SK-N-SH (cell line): ENCODE measurements at regions not wholly inside any gene's neighbourhood (a gene's known extent, or its start where the extent isn't known, plus 50 kb on each side); places are given as distances from the start of the nearest gene placed in this dataset.

ENCODE experiments used
- CTCF ChIA-PET: fragments of 300-600, 350-600 bp; formaldehyde crosslinking; extraction: SDS; loops from one replicate; lab custom pipeline; 2021; lab: Yijun Ruan, JAX
- POLR2A ChIA-PET: fragments of 350-600 bp; sonication (Branson Sonifier 250); formaldehyde crosslinking; extraction: SDS; loops from one replicate; lab custom pipeline; 2020; ENCODE audit warnings: antibody characterized with exemption, inconsistent platforms; lab: Yijun Ruan, JAX
- DNase-seq: peaks from one replicate; pipeline ENCODE4 v3.0.0; 2012
- H2AFZ ChIP-seq: fragments of 200-600 bp; sonication (generic); 2 replicates; pipeline ENCODE4 v1.8.1; 2016; ENCODE audit warnings: antibody characterized with exemption, mild to moderate bottlenecking, low read depth
- H3F3A ChIP-seq: fragments of 200-600 bp; sonication (generic); replicated peaks from 2 replicates; pipeline ENCODE3; 2016; ENCODE audit warnings: antibody characterized with exemption, mild to moderate bottlenecking; ENCODE audit not compliant: insufficient read depth
- H3K27ac ChIP-seq, 2 experiments: fragments of 200-500 bp in 1 of 2; fragments of 200-600 bp in 1 of 2; sonication (Bioruptor generic) in 1 of 2; sonication (generic), shearing (Covaris generic) in 1 of 2; 2 replicates each; pipeline versions ENCODE4 v1.5.1 to v1.6.1; 2014 to 2016; ENCODE audit warnings: low read depth in 2 of 2, inconsistent platforms in 1 of 2, low read length in 1 of 2, mild to moderate bottlenecking in 1 of 2, mixed read lengths in 1 of 2
- H3K27me3 ChIP-seq: fragments of 200-600 bp; sonication (generic), shearing (Covaris generic); 2 replicates; pipeline ENCODE4 v1.6.1; 2016; ENCODE audit warnings: mixed run types; ENCODE audit not compliant: insufficient read depth
- H3K36me3 ChIP-seq, 2 experiments: fragments of 200-500 bp in 1 of 2; fragments of 200-600 bp in 1 of 2; sonication (Bioruptor generic) in 1 of 2; sonication (generic) in 1 of 2; replicated peaks in 1 of 2; 2 replicates each; pipeline versions ENCODE3 to v1.5.1; 2014 to 2016; ENCODE audit warnings: low read length in 1 of 2, mild to moderate bottlenecking in 1 of 2; ENCODE audit not compliant: insufficient read depth in 2 of 2, control insufficient read depth in 1 of 2
- H3K4me1 ChIP-seq, 2 experiments: fragments of 200-500 bp in 1 of 2; fragments of 200-600 bp in 1 of 2; sonication (Bioruptor generic) in 1 of 2; sonication (generic), shearing (Covaris generic) in 1 of 2; 2 replicates each; pipeline versions ENCODE4 v1.5.1 to v1.6.1; 2014 to 2016; ENCODE audit warnings: low read depth in 1 of 2, low read length in 1 of 2, mixed run types in 1 of 2; ENCODE audit not compliant: insufficient read depth in 2 of 2, control insufficient read depth in 1 of 2
- H3K4me2 ChIP-seq: fragments of 200-600 bp; sonication (generic), shearing (Covaris generic); 2 replicates; pipeline ENCODE4 v1.6.1; 2017; ENCODE audit warnings: mixed run types
- H3K4me3 ChIP-seq, 2 experiments: fragments of 200-500 bp in 1 of 2; fragments of 200-600 bp in 1 of 2; sonication (Bioruptor generic) in 1 of 2; sonication (generic), shearing (Covaris generic) in 1 of 2; 2 replicates each; pipeline versions ENCODE4 v1.5.1 to v1.8.1; 2014 to 2016; ENCODE audit warnings: low read depth in 2 of 2, inconsistent platforms in 1 of 2, low read length in 1 of 2, mild to moderate bottlenecking in 1 of 2, mixed read lengths in 1 of 2, moderate library complexity in 1 of 2
- H3K79me2 ChIP-seq: fragments of 200-600 bp; sonication (generic); 2 replicates; pipeline ENCODE4 v1.8.1; 2017; ENCODE audit warnings: mild to moderate bottlenecking; ENCODE audit not compliant: insufficient read depth
- H3K9ac ChIP-seq: fragments of 200-600 bp; sonication (generic); 2 replicates; pipeline ENCODE4 v1.6.1; 2017; ENCODE audit warnings: mixed run types
- H3K9me2 ChIP-seq: fragments of 200-600 bp; sonication (generic); 2 replicates; pipeline ENCODE4 v1.6.1; 2017; ENCODE audit warnings: mixed run types
- H3K9me3 ChIP-seq: fragments of 200-600 bp; sonication (generic); 2 replicates; pipeline ENCODE4 v1.6.1; 2017; ENCODE audit warnings: mixed run types, mild to moderate bottlenecking, moderate library complexity
- H4K20me1 ChIP-seq: fragments of 200-600 bp; sonication (generic); 2 replicates; pipeline ENCODE4 v1.6.1; 2017; ENCODE audit warnings: mild to moderate bottlenecking, mixed run types; ENCODE audit not compliant: insufficient read depth
- CHD2 ChIP-seq: fragments of 150-350 bp; IDR thresholded peaks from 2 replicates; pipeline ENCODE4 v1.6.1; 2018; ENCODE audit warnings: low read length; ENCODE audit not compliant: partially characterized antibody
- CTCF ChIP-seq: fragments of 200-600 bp; sonication (generic); IDR thresholded peaks from 2 replicates; pipeline ENCODE4 v1.6.1; 2017; ENCODE audit warnings: antibody characterized with exemption, mild to moderate bottlenecking, moderate library complexity
- EP300 ChIP-seq, 2 experiments: IDR thresholded peaks; 2 replicates each; pipeline versions ENCODE4 v1.4.0 to v1.6.1; 2012; ENCODE audit warnings: borderline replicate concordance in 1 of 2, low read depth in 1 of 2, low read length in 1 of 2
- EZH2phosphoT487 ChIP-seq: fragments of 200-600 bp; sonication (generic); IDR thresholded peaks from 2 replicates; pipeline ENCODE4 v1.6.1; 2017; ENCODE audit warnings: low read depth, mixed run types, mild to moderate bottlenecking, antibody characterized with exemption, moderate library complexity, borderline replicate concordance
- FOXJ3 ChIP-seq: sonication (generic); formaldehyde crosslinking; IDR thresholded peaks from 2 replicates; pipeline ENCODE4 v1.5.1; 2020; ENCODE audit warnings: mild to moderate bottlenecking, missing genetic modification reagents
- RCOR1 ChIP-seq: fragments of 150-350 bp; IDR thresholded peaks from 2 replicates; pipeline ENCODE4 v1.6.1; 2017; ENCODE audit warnings: antibody characterized with exemption, low read length
- REST ChIP-seq: IDR thresholded peaks from 2 replicates; pipeline ENCODE4 v1.6.1; 2012; ENCODE audit warnings: mild to moderate bottlenecking, low read depth, low read length, moderate library complexity
- RFX5 ChIP-seq: IDR thresholded peaks from 2 replicates; pipeline ENCODE4 v1.6.1; 2012; ENCODE audit warnings: mild to moderate bottlenecking, improper control_type of control experiment, low read length
- SIN3A ChIP-seq: IDR thresholded peaks from 2 replicates; pipeline ENCODE4 v1.6.1; 2012; ENCODE audit warnings: low read depth, mild to moderate bottlenecking, low read length, moderate library complexity, borderline replicate concordance
- SMC3 ChIP-seq: IDR thresholded peaks from 2 replicates; pipeline ENCODE4 v1.6.1; 2012; ENCODE audit warnings: low read depth, low read length, improper control_type of control experiment
- USF1 ChIP-seq: IDR thresholded peaks from 2 replicates; pipeline ENCODE4 v1.4.0; 2012; ENCODE audit warnings: low read depth, borderline replicate concordance
- YY1 ChIP-seq: IDR thresholded peaks from 2 replicates; pipeline ENCODE4 v1.4.0; 2012; ENCODE audit warnings: low read depth, mild to moderate bottlenecking
- TF ChIP-seq, protein P1 (sequence below): IDR thresholded peaks from 2 replicates; pipeline ENCODE4 v1.4.0; 2012; ENCODE audit warnings: low read depth, borderline replicate concordance

GRCh38 chr2:176566496-176566895 lies 297.3 kb downstream of the MTX2 start (continued):
- TF ChIP-seq, protein P1, sequence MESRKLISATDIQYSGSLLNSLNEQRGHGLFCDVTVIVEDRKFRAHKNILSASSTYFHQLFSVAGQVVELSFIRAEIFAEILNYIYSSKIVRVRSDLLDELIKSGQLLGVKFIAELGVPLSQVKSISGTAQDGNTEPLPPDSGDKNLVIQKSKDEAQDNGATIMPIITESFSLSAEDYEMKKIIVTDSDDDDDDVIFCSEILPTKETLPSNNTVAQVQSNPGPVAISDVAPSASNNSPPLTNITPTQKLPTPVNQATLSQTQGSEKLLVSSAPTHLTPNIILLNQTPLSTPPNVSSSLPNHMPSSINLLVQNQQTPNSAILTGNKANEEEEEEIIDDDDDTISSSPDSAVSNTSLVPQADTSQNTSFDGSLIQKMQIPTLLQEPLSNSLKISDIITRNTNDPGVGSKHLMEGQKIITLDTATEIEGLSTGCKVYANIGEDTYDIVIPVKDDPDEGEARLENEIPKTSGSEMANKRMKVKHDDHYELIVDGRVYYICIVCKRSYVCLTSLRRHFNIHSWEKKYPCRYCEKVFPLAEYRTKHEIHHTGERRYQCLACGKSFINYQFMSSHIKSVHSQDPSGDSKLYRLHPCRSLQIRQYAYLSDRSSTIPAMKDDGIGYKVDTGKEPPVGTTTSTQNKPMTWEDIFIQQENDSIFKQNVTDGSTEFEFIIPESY = no peak
- no peak for TF ChIP-seq REST

DNA sequence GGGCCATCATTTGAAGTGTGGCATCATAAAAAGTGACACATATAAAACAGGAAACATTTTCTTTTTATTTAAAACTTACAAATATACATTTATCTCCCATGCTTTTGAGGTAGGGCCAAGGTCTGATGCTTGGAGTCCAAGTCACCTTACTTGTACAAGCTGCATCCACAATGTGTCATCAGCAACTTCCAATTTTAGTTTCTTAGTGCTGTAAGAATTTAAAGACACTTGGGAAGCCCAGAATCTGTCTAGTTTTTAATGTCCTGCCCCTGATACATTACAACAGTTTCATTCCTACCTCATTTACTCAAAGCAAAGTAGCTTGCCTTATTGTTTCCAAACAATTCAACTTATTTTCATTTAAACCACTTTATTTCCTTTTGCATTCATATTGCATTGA lies 297.7 kb downstream of the MTX2 start:
- Histone ChIP-seq H3F3A (no peaks in the 10 kb centered on the region), H3K4me1 (peaks cover 3 to 18% of the 10 kb centered on the region in 2 experiments; a peak in 3 of 4 replicates), H3K9ac (no peak overlapping the region), H3K9me2 (no peaks in the 10 kb centered on the region), H3K27ac (no peak overlapping the region), H3K9me3 (no peaks in the 10 kb centered on the region), H3K27me3 (no peaks in the 10 kb centered on the region), H2AFZ (no peak overlapping the region), H3K36me3 (no peaks in the 10 kb centered on the region), H3K4me2 (no peak overlapping the region), H3K4me3 (no peak overlapping the region), H3K79me2 (no peaks in the 10 kb centered on the region), H4K20me1 (no peaks in the 10 kb centered on the region)
- POLR2A ChIA-PET = no interaction called here
- TF ChIP-seq CTCF = no peak
- TF ChIP-seq EZH2phosphoT487 = no peak
- TF ChIP-seq SIN3A = no peak
- no peak for TF ChIP-seq RFX5
- TF ChIP-seq USF1 = no peak
- TF ChIP-seq EP300 (IDR thresholded peaks at IDR 0.05; ENCODE audit: borderline replicate concordance in 1 of 2, low read depth in 1 of 2, low read length in 1 of 2) = no peak
- no peak for TF ChIP-seq REST
- no peak for TF ChIP-seq CHD2
- no peak for TF ChIP-seq SMC3
- TF ChIP-seq FOXJ3 (CRISPR knock-in tag) = no peak
- TF ChIP-seq YY1 = no peak
- no peak for TF ChIP-seq RCOR1
- CTCF ChIA-PET = interaction anchor here (1.0 to 2.9 kb wide), 6 partner anchors 12 to 445 kb away, joined by 3 to 20 read pairs (median 6); partner anchors contain the start of gene HOXD9
- DNase-seq = no peak
